Astrocyte of the spinal cord (primary cell): ENCODE measurements at regions not wholly inside any gene's neighbourhood (a gene's known extent, or its start where the extent isn't known, plus 50 kb on each side); places are given as distances from the start of the nearest gene placed in this dataset.
"Not testable (repeated sequence)": the region's sequence is repeated elsewhere in the genome, so short reads cannot be mapped to it uniquely, and the experiment has no call there.

Experiments
- DNase-seq: peaks from one replicate; pipeline ENCODE4 v3.0.0; 2011; ENCODE audit warnings: low read depth, low spot score
- H3K4me3 ChIP-seq: 2 replicates; pipeline ENCODE4 v1.5.1; 2011; ENCODE audit warnings: low read depth, mild to moderate bottlenecking, low read length, moderate library complexity
- CTCF ChIP-seq: IDR thresholded peaks from 2 replicates; pipeline ENCODE4 v1.5.1; 2012; ENCODE audit warnings: low read depth, mild to moderate bottlenecking, low read length, inconsistent platforms
- in situ Hi-C: cut with HindIII; loops from 2 replicates; pipeline ENCODE4 v1.10.0; 2017; ENCODE audit warnings: low sequenced_read_pairs

- no peak for TF ChIP-seq CTCF
- in situ Hi-C loops: no loop called here
- no peak for DNase-seq
- H3K4me3 ChIP-seq: no peak overlapping the region
Measured at GRCh38 chr12:60752589-60752988, 1156.8 kb downstream of the SLC16A7 start.

GRCh38 chr12:60758224-60758623 is 1162.4 kb downstream of the SLC16A7 start:
- in situ Hi-C loops: no loop called here
- no peak for TF ChIP-seq CTCF
- DNase-seq: no peak
- no peak overlapping the region for H3K4me3 ChIP-seq

GRCh38 chr12:60760965-60761364 is 1165.1 kb downstream of the SLC16A7 start:
- DNase-seq: no peak
- TF ChIP-seq CTCF: no peak
- in situ Hi-C loops: no loop called here
- H3K4me3 ChIP-seq: no peak overlapping the region

- H3K4me3 ChIP-seq, in situ Hi-C loops, DNase-seq: not testable (repeated sequence)
Measured at GRCh38 chr12:60801166-60801565, 1205.3 kb downstream of the SLC16A7 start.

- no peak for DNase-seq
- H3K4me3 ChIP-seq: no peak overlapping the region
- TF ChIP-seq CTCF: no peak
- in situ Hi-C loops: no loop called here
Measured at GRCh38 chr12:60803147-60803546, 1207.3 kb downstream of the SLC16A7 start.

GRCh38 chr12:60805364-60805763 is 1209.5 kb downstream of the SLC16A7 start:
- in situ Hi-C loops: no loop called here
- TF ChIP-seq CTCF: no peak
- no peak overlapping the region for H3K4me3 ChIP-seq
- DNase-seq: no peak

- no peak overlapping the region for H3K4me3 ChIP-seq
- DNase-seq: no peak
- TF ChIP-seq CTCF: no peak
- in situ Hi-C loops: no loop called here
Measured at GRCh38 chr12:60819794-60820193, 1224.0 kb downstream of the SLC16A7 start.
